Common myeloid progenitor, CD34-positive (primary cell): ENCODE measurements at regions not wholly inside any gene's neighbourhood (a gene's known extent, or its start where the extent isn't known, plus 50 kb on each side); places are given as distances from the start of the nearest gene placed in this dataset.

Experiments
- CTCF ChIA-PET: fragments of 350-600 bp; sonication (Branson Sonifier 250); formaldehyde crosslinking; loops from one replicate; lab custom pipeline; 2021; ENCODE audit warnings: antibody characterized with exemption; lab: Charles Lee
- POLR2A ChIA-PET: fragments of 350-600 bp; sonication (Branson Sonifier 250); formaldehyde crosslinking; loops from one replicate; lab custom pipeline; 2021; ENCODE audit warnings: antibody characterized with exemption; lab: Charles Lee
- DNase-seq, 3 donors: peaks; one replicate each; pipeline versions ENCODE4 v3.0.0 to v3.0.0-alpha.2; 2013
- H3K27ac ChIP-seq, 2 experiments: 1 replicate in 1 of 2; 2 replicates in 1 of 2; pipeline ENCODE4 v1.7.0; 2013; ENCODE audit warnings: inconsistent platforms in 2 of 2, low read length in 2 of 2, mild to moderate bottlenecking in 2 of 2, low read depth in 1 of 2, moderate library complexity in 1 of 2; ENCODE audit not compliant: severe bottlenecking in 2 of 2, insufficient read depth in 1 of 2, poor library complexity in 1 of 2
- H3K27me3 ChIP-seq, 5 experiments: replicated peaks in 2 of 5; 1 replicate in 3 of 5; 2 replicates in 2 of 5; pipeline versions ENCODE4 v1.6.1 to v1.7.0; 2013; ENCODE audit warnings: low read length in 4 of 5, mild to moderate bottlenecking in 2 of 5, moderate library complexity in 2 of 5, inconsistent platforms in 1 of 5; ENCODE audit not compliant: insufficient read depth in 5 of 5, control insufficient read depth in 4 of 5
- H3K36me3 ChIP-seq, 4 experiments: 1 replicate in 2 of 4; 2 replicates in 2 of 4; pipeline versions ENCODE4 v1.6.1 to v1.7.0; 2013; ENCODE audit warnings: low read length in 3 of 4, control low read depth in 1 of 4, mild to moderate bottlenecking in 1 of 4; ENCODE audit not compliant: control insufficient read depth in 4 of 4, insufficient read depth in 4 of 4
- H3K4me1 ChIP-seq, 4 experiments: 1 replicate in 3 of 4; 2 replicates in 1 of 4; pipeline versions ENCODE4 v1.6.1 to v1.7.1; 2013; ENCODE audit warnings: low read length in 3 of 4, mild to moderate bottlenecking in 3 of 4, control low read depth in 1 of 4, inconsistent platforms in 1 of 4, moderate library complexity in 1 of 4; ENCODE audit not compliant: control insufficient read depth in 4 of 4, insufficient read depth in 4 of 4; ENCODE audit errors: control extremely low read depth in 1 of 4
- H3K4me3 ChIP-seq, 7 experiments: 1 replicate in 4 of 7; 2 replicates in 3 of 7; pipeline versions ENCODE4 v1.5.1 to v1.7.0; 2013; ENCODE audit warnings: mild to moderate bottlenecking in 7 of 7, low read length in 6 of 7, moderate library complexity in 6 of 7, inconsistent platforms in 2 of 7, low read depth in 2 of 7, control low read depth in 1 of 7; ENCODE audit not compliant: insufficient read depth in 4 of 7, control insufficient read depth in 1 of 7; ENCODE audit errors: extremely low read depth in 1 of 7
- H3K9me3 ChIP-seq, 5 experiments: 1 replicate in 4 of 5; 2 replicates in 1 of 5; pipeline versions ENCODE4 v1.6.1 to v1.7.1; 2013; ENCODE audit warnings: low read length in 4 of 5, mild to moderate bottlenecking in 2 of 5, inconsistent platforms in 1 of 5, low read depth in 1 of 5, moderate library complexity in 1 of 5; ENCODE audit not compliant: control insufficient read depth in 4 of 5, insufficient read depth in 2 of 5; ENCODE audit errors: control extremely low read depth in 1 of 5
- WGBS: methylation state at CpG from one replicate; pipeline ENCODE4 v1.1.5; 2013; ENCODE audit not compliant: insufficient coverage; 5-methylcytosine and 5-hydroxymethylcytosine counted together

DNA sequence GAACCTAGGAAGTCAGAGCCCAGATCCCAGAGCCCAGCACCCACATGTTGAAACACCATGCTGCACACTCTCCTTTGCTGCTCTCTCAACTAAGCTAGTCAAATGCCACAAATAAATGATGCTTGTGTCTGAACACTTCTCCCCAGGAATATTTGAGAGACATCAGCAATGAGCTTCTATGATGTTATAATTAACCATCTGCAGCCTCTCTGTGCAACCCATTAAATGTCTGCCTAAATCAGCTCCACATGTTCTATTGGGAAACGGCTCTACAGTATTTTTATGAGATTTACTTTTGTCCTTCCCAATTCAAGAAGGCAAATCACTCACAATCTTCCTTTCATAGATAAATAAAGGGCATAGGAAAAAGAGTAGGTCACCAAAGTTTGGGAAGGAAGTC, 266.8 kb upstream of the PARD3B start:
- H3K27ac ChIP-seq, result no peak overlapping the region
- no peak overlapping the region for H3K4me3 ChIP-seq
- H3K36me3 ChIP-seq, result no peaks in the 10 kb centered on the region
- 80% methylated on average over 1 of the region's 1 CpG for WGBS
- no peaks in the 10 kb centered on the region for H3K9me3 ChIP-seq
- no peaks in the 10 kb centered on the region for H3K4me1 ChIP-seq
- CTCF ChIA-PET, result interaction anchor here (2.8 kb wide), 1 partner anchor 18 kb away, joined by 11 read pairs; no protein-coding TSS in a partner anchor
- POLR2A ChIA-PET, result no interaction called here
- no peak for DNase-seq
- peaks cover 0 to 2% (median 0%) of the 10 kb centered on the region in 5 experiments for H3K27me3 ChIP-seq

DNA sequence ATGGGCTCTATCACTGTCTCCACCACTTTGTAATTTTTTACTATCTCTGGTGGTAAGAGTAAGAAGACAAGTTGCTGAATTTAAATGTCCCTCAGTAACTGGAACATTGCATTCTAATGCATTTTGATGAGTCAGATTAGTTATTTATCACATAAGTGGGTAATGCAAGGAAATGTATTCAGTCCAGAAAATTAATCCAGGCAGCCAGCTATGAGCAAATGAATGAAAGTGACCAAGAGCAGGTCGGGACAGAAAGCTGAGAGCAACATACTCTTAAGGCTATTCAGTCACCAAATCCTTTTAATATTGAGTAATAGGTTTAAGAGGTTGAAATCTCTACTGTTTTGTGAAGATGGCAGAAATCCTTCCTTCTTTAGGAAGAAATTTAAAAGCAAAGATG, 265.5 kb upstream of the PARD3B start:
- H3K27me3 ChIP-seq, result peaks cover 0 to 2% (median 0%) of the 10 kb centered on the region in 5 experiments
- DNase-seq, result no peak
- no peaks in the 10 kb centered on the region for H3K36me3 ChIP-seq
- no peak overlapping the region for H3K27ac ChIP-seq
- no peaks in the 10 kb centered on the region for H3K9me3 ChIP-seq
- ChIA-PET POLR2A (no interaction called here), CTCF (interaction anchor here (1.0 kb wide), 1 partner anchor 19 kb away, joined by 4 read pairs; no protein-coding TSS in a partner anchor)
- no CpG with 5 or more reads among the region's 1 CpG for WGBS
- no peak overlapping the region for H3K4me3 ChIP-seq
- no peaks in the 10 kb centered on the region for H3K4me1 ChIP-seq

DNA sequence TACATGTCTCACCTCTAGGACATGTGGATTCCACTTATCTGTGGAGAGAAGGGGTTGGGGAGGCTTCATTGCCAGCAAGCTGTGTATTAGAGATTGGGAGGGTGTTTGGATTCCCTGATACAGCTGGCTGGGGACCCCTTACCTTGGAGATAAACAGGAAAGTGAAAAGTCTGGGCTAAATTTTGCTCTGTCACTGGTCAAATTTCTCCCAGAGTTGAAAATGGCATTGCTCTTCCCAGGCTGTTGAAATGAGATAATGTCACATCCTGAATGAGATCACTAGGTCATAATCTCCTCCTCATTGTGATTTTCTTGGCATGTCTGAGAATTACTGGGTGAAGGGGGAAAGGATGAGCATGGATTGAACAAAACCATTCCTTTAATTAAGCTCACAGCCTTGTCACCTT, 265.0 kb upstream of the PARD3B start:
- no peak overlapping the region for H3K27ac ChIP-seq
- DNase-seq, result no peak
- no peak overlapping the region for H3K4me3 ChIP-seq
- H3K4me1 ChIP-seq, result no peaks in the 10 kb centered on the region
- no peaks in the 10 kb centered on the region for H3K36me3 ChIP-seq
- POLR2A ChIA-PET, result no interaction called here
- CTCF ChIA-PET, result interaction anchor here (1.0 kb wide), 1 partner anchor 19 kb away, joined by 4 read pairs; no protein-coding TSS in a partner anchor
- H3K9me3 ChIP-seq, result no peaks in the 10 kb centered on the region
- H3K27me3 ChIP-seq, result peaks cover 0 to 2% (median 0%) of the 10 kb centered on the region in 5 experiments

DNA sequence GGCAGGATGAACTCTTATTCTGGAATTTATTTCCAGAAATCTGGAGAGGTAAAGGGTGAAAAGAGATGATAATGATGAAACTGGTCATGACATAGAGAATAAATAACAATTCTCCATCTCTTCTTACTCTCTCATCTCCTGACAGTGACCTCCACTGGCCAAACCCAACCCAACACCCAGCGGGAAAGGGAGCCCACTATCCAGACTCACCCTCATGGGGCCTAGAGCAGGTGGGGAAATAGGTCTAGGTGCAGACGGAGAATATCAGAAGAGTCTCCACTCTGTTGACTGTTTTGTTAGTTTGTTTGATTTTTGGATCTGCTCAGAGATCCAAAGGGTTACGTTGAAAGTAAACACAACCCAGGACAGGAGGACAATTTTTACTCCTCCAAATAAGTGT, 263.2 kb upstream of the PARD3B start:
- WGBS, result 100% methylated on average over 1 of the region's 3 CpGs
- POLR2A ChIA-PET, result no interaction called here

DNA sequence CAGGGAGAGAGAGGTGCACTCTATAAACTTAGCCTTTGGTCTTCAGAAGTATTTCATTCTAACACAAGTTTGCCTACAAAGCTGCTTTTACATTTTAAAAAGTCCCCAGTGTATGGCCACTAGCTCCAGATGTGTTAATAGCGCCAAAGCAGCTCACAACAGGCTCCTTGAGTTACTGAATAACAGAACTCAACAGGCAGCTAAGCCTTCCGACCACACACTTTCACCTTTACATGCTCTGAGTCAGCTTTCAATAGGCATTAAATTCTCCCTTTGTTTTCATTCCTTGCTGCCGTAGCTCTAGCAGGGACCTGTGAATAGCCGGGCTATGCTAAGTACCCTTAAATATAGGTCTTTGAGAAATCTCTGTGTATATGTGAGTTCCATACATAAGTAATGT, 262.8 kb upstream of the PARD3B start:
- H3K27ac ChIP-seq, result no peak overlapping the region
- H3K36me3 ChIP-seq, result no peaks in the 10 kb centered on the region
- no peaks in the 10 kb centered on the region for H3K4me1 ChIP-seq
- DNase-seq, result no peak
- no peaks in the 10 kb centered on the region for H3K9me3 ChIP-seq
- H3K4me3 ChIP-seq, result no peak overlapping the region
- WGBS, result 87% methylated on average over 3 of the region's 4 CpGs
- CTCF ChIA-PET, result no interaction called here
- peaks cover 0 to 2% (median 0%) of the 10 kb centered on the region in 5 experiments for H3K27me3 ChIP-seq
- POLR2A ChIA-PET, result no interaction called here

More for the DNA sequence above, 263.2 kb upstream of the PARD3B start:
- Histone ChIP-seq H3K27me3 (peaks cover 0 to 2% (median 0%) of the 10 kb centered on the region in 5 experiments), H3K4me1 (no peaks in the 10 kb centered on the region), H3K36me3 (no peaks in the 10 kb centered on the region), H3K4me3 (no peak overlapping the region), H3K27ac (no peak overlapping the region), H3K9me3 (no peaks in the 10 kb centered on the region)
- DNase-seq, result no peak
- CTCF ChIA-PET, result no interaction called here

DNA sequence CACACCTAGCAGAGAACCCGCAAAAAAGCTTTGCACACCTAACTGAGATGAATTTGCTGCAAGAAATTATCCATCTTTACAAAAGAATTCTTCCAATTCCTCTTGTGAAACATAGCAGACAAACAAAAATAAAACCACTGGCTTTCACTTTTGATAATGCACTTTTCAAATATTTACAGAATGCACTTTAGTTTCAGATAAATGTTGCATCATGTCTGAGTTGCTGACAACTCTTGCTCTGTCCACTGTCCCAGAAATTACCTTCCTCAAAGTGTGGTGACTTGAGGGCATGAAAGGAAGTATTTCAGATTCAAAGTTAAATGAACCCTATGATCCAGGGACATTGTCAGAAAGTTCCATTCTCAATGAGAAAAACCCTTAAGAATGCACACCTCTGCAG, 256.2 kb upstream of the PARD3B start:
- no CpG with 5 or more reads among the region's 1 CpG for WGBS
- CTCF ChIA-PET, result interaction anchor here (1.0 kb wide), 1 partner anchor 9 kb away, joined by 3 read pairs; no protein-coding TSS in a partner anchor

DNA sequence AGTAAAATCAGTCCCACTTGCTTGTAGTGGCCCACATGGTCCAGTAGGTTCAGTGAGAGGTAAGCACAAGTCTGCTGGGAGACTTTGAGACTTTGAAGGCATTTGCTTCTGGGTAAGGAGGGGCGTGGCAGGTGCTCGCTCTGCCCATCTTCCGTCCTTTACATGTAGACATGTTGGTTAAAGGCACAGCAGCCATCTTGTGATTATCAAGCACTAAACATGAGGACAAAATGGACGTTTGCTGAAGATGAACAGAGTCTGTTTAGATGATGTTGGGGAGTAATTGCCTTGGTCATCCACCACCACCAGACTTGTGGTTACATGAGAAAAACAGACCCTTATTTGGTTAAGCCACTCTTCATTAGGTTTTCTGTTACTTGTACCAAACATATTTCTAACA, 252.8 kb upstream of the PARD3B start:
- Histone ChIP-seq H3K27me3 (no peaks in the 10 kb centered on the region), H3K4me3 (no peak overlapping the region), H3K4me1 (no peaks in the 10 kb centered on the region), H3K36me3 (no peaks in the 10 kb centered on the region), H3K27ac (no peak overlapping the region), H3K9me3 (no peaks in the 10 kb centered on the region)
- 91% methylated on average over 4 of the region's 4 CpGs for WGBS
- POLR2A ChIA-PET, result no interaction called here
- CTCF ChIA-PET, result no interaction called here
- no peak for DNase-seq

More for the DNA sequence above, 256.2 kb upstream of the PARD3B start:
- Histone ChIP-seq H3K27me3 (no peaks in the 10 kb centered on the region), H3K4me3 (no peak overlapping the region), H3K9me3 (no peaks in the 10 kb centered on the region), H3K27ac (no peak overlapping the region), H3K36me3 (no peaks in the 10 kb centered on the region), H3K4me1 (no peaks in the 10 kb centered on the region)
- DNase-seq, result no peak
- POLR2A ChIA-PET, result interaction anchor here (0.5 kb wide), 1 partner anchor 1049 kb away, joined by 3 read pairs; no protein-coding TSS in a partner anchor
